PC-3 (cell line): ENCODE measurements at regions not wholly inside any gene's neighbourhood (a gene's known extent, or its start where the extent isn't known, plus 50 kb on each side); places are given as distances from the start of the nearest gene placed in this dataset.

Experiments
- ATAC-seq: fragments of 200-7000 bp; cut with Tn5 transposase; 2 replicates; pipeline ENCODE4 v1.9.1; 2020; ENCODE audit warnings: mild to moderate bottlenecking, moderate library complexity
- BruUV-seq: library from RNA; stranded (reverse); fragments of 400-500 nt; replicated peaks from 2 replicates; lab custom pipeline; 2021; lab: Mats Ljungman, UMichigan
- CTCF ChIA-PET: fragments of 300-600 bp; sonication (Branson Sonifier 250); formaldehyde crosslinking; loops from one replicate; lab custom pipeline; 2022; ENCODE audit warnings: antibody characterized with exemption; lab: Charles Lee
- POLR2A ChIA-PET: fragments of 300-600 bp; sonication (Branson Sonifier 250); formaldehyde crosslinking; loops from one replicate; lab custom pipeline; 2022; ENCODE audit warnings: antibody characterized with exemption; ENCODE audit not compliant: unreplicated experiment; lab: Charles Lee
- DNase-seq: peaks from one replicate; pipeline ENCODE4 v3.0.0-alpha.2; 2015
- H2AFZ ChIP-seq: fragments of 300-600 bp; sonication (generic); 2 replicates; pipeline ENCODE4 v1.6.0; 2016; ENCODE audit warnings: antibody characterized with exemption, low read length
- H3F3A ChIP-seq: fragments of 300-600 bp; sonication (generic); one replicate; pipeline ENCODE4 v1.6.0; 2017; ENCODE audit warnings: antibody characterized with exemption, low read length, control low read depth, mild to moderate bottlenecking; ENCODE audit not compliant: unreplicated experiment
- H3K27ac ChIP-seq: fragments of 300-600 bp; sonication (generic); 2 replicates; pipeline ENCODE4 v1.5.1; 2016; ENCODE audit warnings: mild to moderate bottlenecking, low read length
- H3K27me3 ChIP-seq: fragments of 300-600 bp; sonication (generic); 2 replicates; pipeline ENCODE4 v1.6.1; 2016; ENCODE audit warnings: low read length, mixed read lengths
- H3K36me3 ChIP-seq: fragments of 300-600 bp; sonication (generic); 2 replicates; pipeline ENCODE4 v1.6.1; 2016; ENCODE audit warnings: low read depth, mixed run types, low read length, mixed read lengths
- H3K4me1 ChIP-seq: fragments of 300-600 bp; sonication (generic); 2 replicates; pipeline ENCODE4 v1.5.1; 2016; ENCODE audit warnings: low read length; ENCODE audit not compliant: insufficient read depth
- H3K4me2 ChIP-seq: fragments of 300-600 bp; sonication (generic); 2 replicates; pipeline ENCODE4 v1.6.0; 2016; ENCODE audit warnings: low read length
- H3K4me3 ChIP-seq: fragments of 300-600 bp; sonication (generic); 2 replicates; pipeline ENCODE4 v1.5.1; 2016; ENCODE audit warnings: mild to moderate bottlenecking, low read length, mixed read lengths
- H3K79me2 ChIP-seq: fragments of 300-600 bp; sonication (generic); 2 replicates; pipeline ENCODE4 v1.6.1; 2017; ENCODE audit warnings: low read length, mixed read lengths
- H3K9ac ChIP-seq: fragments of 300-600 bp; sonication (generic); 2 replicates; pipeline ENCODE4 v1.6.0; 2016; ENCODE audit warnings: mild to moderate bottlenecking, low read length
- H3K9me2 ChIP-seq: fragments of 300-600 bp; sonication (generic); replicated peaks from 2 replicates; pipeline ENCODE4 v1.6.1; 2016; ENCODE audit warnings: mixed run types, low read length, mixed read lengths
- H3K9me3 ChIP-seq: fragments of 300-600 bp; sonication (generic); 2 replicates; pipeline ENCODE4 v1.6.1; 2016; ENCODE audit warnings: low read length, mixed read lengths
- H4K20me1 ChIP-seq: fragments of 300-600 bp; sonication (generic); 2 replicates; pipeline ENCODE4 v1.6.1; 2016; ENCODE audit warnings: low read length, mixed read lengths
- EZH2 ChIP-seq: fragments of 300-600 bp; sonication (generic); IDR thresholded peaks from one replicate; pipeline ENCODE4 v1.6.1; 2017; ENCODE audit warnings: antibody characterized with exemption, mild to moderate bottlenecking, low read length; ENCODE audit not compliant: unreplicated experiment
- EZH2phosphoT487 ChIP-seq: fragments of 300-600 bp; sonication (generic); IDR thresholded peaks from 2 replicates; pipeline ENCODE4 v1.6.1; 2018; ENCODE audit warnings: mild to moderate bottlenecking, antibody characterized with exemption, low read length, borderline replicate concordance
- intact Hi-C: fragments of 100-400 bp; cut with micrococcal nuclease; formaldehyde crosslinking; loops from 2 replicates; pipeline ENCODE4 v1.9.0; 2023
- TF ChIP-seq, protein P1 (sequence below): fragments of 300-600 bp; sonication (generic); conservative IDR thresholded peaks from 2 replicates; pipeline ENCODE4 v1.5.1; 2017; ENCODE audit warnings: antibody characterized with exemption, low read depth, mild to moderate bottlenecking, low read length

DNA sequence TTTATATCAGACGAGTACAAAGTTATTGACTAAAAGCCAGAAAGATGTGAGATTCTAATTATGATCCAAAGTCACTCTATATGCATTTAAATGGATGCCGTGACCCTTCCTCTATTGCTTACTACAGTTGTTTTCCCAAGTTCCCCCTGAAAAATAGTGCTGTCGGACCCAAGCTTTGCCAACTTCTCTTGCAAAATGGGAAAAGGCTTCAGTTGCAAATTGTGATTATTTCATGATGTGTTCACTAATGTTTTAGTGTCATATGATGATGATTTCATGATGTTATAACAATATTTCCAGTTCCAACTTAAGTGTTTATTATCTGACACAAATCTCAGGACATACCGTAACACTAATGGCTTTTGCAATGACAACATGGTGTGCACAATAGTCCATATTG is 534.6 kb upstream of the ATP2B1 start:
- TF ChIP-seq EZH2 (no peak), EZH2phosphoT487 (no peak)
- TF ChIP-seq, protein P1, sequence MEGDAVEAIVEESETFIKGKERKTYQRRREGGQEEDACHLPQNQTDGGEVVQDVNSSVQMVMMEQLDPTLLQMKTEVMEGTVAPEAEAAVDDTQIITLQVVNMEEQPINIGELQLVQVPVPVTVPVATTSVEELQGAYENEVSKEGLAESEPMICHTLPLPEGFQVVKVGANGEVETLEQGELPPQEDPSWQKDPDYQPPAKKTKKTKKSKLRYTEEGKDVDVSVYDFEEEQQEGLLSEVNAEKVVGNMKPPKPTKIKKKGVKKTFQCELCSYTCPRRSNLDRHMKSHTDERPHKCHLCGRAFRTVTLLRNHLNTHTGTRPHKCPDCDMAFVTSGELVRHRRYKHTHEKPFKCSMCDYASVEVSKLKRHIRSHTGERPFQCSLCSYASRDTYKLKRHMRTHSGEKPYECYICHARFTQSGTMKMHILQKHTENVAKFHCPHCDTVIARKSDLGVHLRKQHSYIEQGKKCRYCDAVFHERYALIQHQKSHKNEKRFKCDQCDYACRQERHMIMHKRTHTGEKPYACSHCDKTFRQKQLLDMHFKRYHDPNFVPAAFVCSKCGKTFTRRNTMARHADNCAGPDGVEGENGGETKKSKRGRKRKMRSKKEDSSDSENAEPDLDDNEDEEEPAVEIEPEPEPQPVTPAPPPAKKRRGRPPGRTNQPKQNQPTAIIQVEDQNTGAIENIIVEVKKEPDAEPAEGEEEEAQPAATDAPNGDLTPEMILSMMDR, result no peak
- intact Hi-C loops, result loop anchor here (10.0 kb wide), 1 partner anchor 118 kb away; no protein-coding TSS in a partner anchor
- Histone ChIP-seq H3K9ac (no peak overlapping the region), H3K36me3 (no peaks in the 10 kb centered on the region), H3K9me2 (no peaks in the 10 kb centered on the region), H3K27ac (no peak overlapping the region), H4K20me1 (no peaks in the 10 kb centered on the region), H3K4me3 (no peak overlapping the region), H2AFZ (no peak overlapping the region), H3K4me1 (peaks cover 18% of the 10 kb centered on the region), H3K9me3 (no peaks in the 10 kb centered on the region), H3K4me2 (no peak overlapping the region), H3K79me2 (no peaks in the 10 kb centered on the region), H3F3A (no peaks in the 10 kb centered on the region), H3K27me3 (no peaks in the 10 kb centered on the region)
- DNase-seq, result no peak
- no peak for ATAC-seq
- ChIA-PET CTCF (no interaction called here), POLR2A (no interaction called here)
- no TSS peak for BruUV-seq

DNA sequence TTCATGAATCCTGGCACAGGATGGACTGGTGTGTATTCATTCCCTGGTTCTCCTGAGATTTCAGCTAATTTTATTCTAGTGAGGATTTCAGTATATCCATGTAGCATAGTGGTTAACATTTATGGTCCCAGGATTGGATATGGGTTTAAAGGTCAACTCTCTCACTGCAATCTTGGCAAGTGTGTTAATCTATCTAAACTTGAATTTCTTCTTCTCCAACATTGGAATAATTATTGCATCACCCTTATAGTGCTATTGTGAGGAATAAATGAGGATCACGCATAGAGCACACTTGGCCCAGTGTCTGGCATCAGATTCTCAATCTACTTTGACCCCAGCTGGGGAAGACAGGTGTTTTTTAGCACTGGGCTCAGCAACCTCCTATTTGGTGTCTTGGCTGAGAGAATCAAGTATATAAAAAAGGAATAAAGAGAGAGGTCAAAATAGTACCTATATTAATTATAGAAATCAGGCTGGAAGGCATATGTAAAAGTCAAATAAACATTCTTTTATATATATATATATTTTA is 531.2 kb upstream of the ATP2B1 start:
- TF ChIP-seq EZH2phosphoT487 (no peak), EZH2 (no peak)
- TF ChIP-seq, protein P1, result no peak
- no peaks in the 10 kb centered on the region for H3K36me3 ChIP-seq
- no peak overlapping the region for H3K4me3 ChIP-seq
- no TSS peak for BruUV-seq
- no peaks in the 10 kb centered on the region for H4K20me1 ChIP-seq
- ATAC-seq (no peak), DNase-seq (no peak)
- ChIA-PET CTCF (no interaction called here), POLR2A (no interaction called here)
- H3K4me1 ChIP-seq, result peaks cover 16% of the 10 kb centered on the region
- H3F3A ChIP-seq, result no peaks in the 10 kb centered on the region
- no peak overlapping the region for H3K4me2 ChIP-seq
- H3K9me3 ChIP-seq, result no peaks in the 10 kb centered on the region
- no peak overlapping the region for H3K27ac ChIP-seq
- no peaks in the 10 kb centered on the region for H3K27me3 ChIP-seq
- H2AFZ ChIP-seq, result no peak overlapping the region
- no peaks in the 10 kb centered on the region for H3K79me2 ChIP-seq
- intact Hi-C loops, result loop anchor here (10.0 kb wide), 1 partner anchor 115 kb away; no protein-coding TSS in a partner anchor
- H3K9me2 ChIP-seq, result no peaks in the 10 kb centered on the region
- no peak overlapping the region for H3K9ac ChIP-seq

DNA sequence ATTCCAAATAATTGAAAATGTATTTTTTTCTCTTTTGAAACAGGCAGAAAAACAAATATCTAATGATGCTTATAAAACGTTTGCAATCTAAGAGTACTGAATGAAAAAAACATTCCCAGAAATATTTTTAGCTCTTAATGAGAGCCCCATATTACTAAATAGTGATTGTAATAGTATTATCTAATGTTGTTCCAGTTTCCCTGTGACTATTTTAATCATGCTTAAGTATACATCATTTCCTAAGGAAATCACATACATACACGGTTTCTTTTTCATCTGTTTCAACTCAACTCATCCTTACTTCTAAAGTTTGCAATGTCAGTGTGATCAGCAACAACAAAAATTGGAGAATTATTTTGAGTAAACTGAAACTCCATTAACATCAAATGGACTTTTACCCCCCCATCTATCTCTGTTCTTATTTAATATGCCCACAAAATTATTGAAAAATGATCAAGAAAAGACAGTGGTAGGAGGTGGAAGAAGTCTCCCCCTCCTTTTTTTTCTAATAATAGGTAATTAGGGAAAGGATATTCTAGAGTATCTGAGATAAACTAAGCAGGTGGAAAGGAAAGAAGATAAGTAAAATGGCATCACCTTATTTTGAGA is 530.1 kb upstream of the ATP2B1 start:
- Histone ChIP-seq H3K27ac (no peak overlapping the region), H3K9me2 (no peaks in the 10 kb centered on the region), H3K27me3 (no peaks in the 10 kb centered on the region), H3K9me3 (no peaks in the 10 kb centered on the region), H3K79me2 (no peaks in the 10 kb centered on the region), H3K4me2 (no peak overlapping the region), H3K9ac (no peak overlapping the region), H3K36me3 (no peaks in the 10 kb centered on the region), H3K4me3 (no peak overlapping the region), H4K20me1 (no peaks in the 10 kb centered on the region), H3F3A (no peaks in the 10 kb centered on the region), H2AFZ (no peak overlapping the region), H3K4me1 (peaks cover 7% of the 10 kb centered on the region)
- no TSS peak for BruUV-seq
- ATAC-seq (no peak), DNase-seq (no peak)
- ChIA-PET POLR2A (no interaction called here), CTCF (no interaction called here)
- intact Hi-C loops, result no loop called here
- TF ChIP-seq EZH2phosphoT487, result no peak
- no peak for TF ChIP-seq EZH2
- TF ChIP-seq, protein P1, result no peak
